ENCODE measurements at regions not wholly inside any gene's neighbourhood (a gene's known extent, or its start where the extent isn't known, plus 50 kb on each side); places are given as distances from the start of the nearest gene placed in this dataset.

DNA sequence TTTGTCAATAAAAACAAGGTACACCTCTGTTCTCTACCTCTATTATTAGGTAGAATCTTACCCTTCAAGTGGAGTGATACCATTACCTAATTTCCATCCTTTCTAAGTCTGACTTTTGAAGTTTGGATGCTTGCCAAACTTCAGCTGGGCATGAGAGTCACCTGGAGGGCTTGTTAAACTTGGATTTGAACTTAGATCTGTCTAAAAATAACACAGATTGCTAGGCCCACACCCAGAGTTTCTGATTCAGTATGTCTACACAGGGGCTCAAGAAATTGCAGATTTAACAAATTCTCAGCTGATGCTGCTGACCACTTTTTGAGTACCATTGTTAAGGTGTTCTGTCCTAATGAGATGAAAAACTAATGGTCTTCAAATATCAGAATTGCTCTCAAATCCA lies 512.2 kb downstream of the LMO7 start:
- TF ChIP-seq, protein P1, sequence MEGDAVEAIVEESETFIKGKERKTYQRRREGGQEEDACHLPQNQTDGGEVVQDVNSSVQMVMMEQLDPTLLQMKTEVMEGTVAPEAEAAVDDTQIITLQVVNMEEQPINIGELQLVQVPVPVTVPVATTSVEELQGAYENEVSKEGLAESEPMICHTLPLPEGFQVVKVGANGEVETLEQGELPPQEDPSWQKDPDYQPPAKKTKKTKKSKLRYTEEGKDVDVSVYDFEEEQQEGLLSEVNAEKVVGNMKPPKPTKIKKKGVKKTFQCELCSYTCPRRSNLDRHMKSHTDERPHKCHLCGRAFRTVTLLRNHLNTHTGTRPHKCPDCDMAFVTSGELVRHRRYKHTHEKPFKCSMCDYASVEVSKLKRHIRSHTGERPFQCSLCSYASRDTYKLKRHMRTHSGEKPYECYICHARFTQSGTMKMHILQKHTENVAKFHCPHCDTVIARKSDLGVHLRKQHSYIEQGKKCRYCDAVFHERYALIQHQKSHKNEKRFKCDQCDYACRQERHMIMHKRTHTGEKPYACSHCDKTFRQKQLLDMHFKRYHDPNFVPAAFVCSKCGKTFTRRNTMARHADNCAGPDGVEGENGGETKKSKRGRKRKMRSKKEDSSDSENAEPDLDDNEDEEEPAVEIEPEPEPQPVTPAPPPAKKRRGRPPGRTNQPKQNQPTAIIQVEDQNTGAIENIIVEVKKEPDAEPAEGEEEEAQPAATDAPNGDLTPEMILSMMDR (IDR thresholded peaks at IDR 0.05): no peak
- intact Hi-C loops (cut with DNase I): no loop called here
- no peak for FAIRE-seq

DNA sequence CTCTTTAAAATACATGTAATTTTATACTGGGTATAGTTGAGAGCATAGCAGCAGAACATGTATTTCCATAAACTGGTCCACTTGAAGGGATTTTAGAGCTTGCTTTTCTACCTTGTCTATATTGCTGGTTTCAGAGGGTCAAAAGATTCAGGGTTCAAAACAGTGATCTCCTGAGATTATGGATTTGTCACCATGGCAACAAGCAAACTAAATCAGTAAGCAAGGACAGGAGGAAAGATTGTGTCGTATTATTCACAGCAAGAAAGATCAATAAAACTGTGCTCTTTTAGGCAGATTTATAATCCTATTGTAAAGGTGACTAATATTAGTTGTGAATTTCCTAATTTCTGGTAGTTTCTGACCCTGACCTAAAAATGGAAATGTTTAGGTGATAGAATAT lies 496.4 kb downstream of the LMO7 start:
- no peak for DNase-seq
- 24 to 30% methylated on average over 1 of the region's 1 CpG for WGBS, 2 donors
- Histone ChIP-seq H3K27me3 (no peaks in the 10 kb centered on the region), H3K36me3 (no peaks in the 10 kb centered on the region), H3K4me1 (no peaks in the 10 kb centered on the region), H3K4me3 (no peak overlapping the region), H3K27ac (no peak overlapping the region), H3K9me3 (no peaks in the 10 kb centered on the region)
- intact Hi-C loops (cut with DNase I): no loop called here
- TF ChIP-seq, protein P1 (IDR thresholded peaks at IDR 0.05): no peak
- ATAC-seq: no peak
- no peak for FAIRE-seq

More for the DNA sequence above, 512.2 kb downstream of the LMO7 start:
- no peak for DNase-seq
- H3K27me3 ChIP-seq: no peaks in the 10 kb centered on the region
- H3K27ac ChIP-seq: no peak overlapping the region
- no peaks in the 10 kb centered on the region for H3K4me1 ChIP-seq
- H3K36me3 ChIP-seq: no peaks in the 10 kb centered on the region
- no peaks in the 10 kb centered on the region for H3K9me3 ChIP-seq
- ATAC-seq: no peak
- H3K4me3 ChIP-seq: no peak overlapping the region

DNA sequence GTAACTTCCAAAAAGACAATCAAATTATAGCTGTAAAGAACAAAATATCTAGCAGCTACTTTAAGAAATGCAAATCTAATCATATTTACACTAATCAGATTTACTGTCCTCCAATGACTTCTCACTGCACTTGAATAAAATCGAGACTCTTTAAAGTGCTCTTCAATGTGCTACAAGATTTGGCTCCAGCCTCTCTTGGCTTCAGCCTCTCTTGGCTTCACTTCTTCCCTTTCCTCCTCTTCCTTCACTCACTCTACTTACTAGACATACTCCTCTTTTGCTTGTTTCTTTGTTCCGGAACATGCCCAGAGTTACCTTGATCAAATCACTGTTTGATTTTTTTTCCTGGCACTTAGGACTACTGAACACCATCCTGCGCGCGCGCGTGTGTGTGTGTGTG lies 495.4 kb downstream of the LMO7 start:
- no peaks in the 10 kb centered on the region for H3K4me1 ChIP-seq
- no peak for DNase-seq
- ATAC-seq: no peak
- H3K36me3 ChIP-seq: no peaks in the 10 kb centered on the region
- no peaks in the 10 kb centered on the region for H3K9me3 ChIP-seq
- H3K27me3 ChIP-seq: no peaks in the 10 kb centered on the region
- 52 to 70% methylated on average over 7 of the region's 7 CpGs for WGBS, 2 donors
- FAIRE-seq: no peak
- no peak overlapping the region for H3K4me3 ChIP-seq
- H3K27ac ChIP-seq: no peak overlapping the region
- TF ChIP-seq, protein P1 (IDR thresholded peaks at IDR 0.05): no peak
- intact Hi-C loops (cut with DNase I): no loop called here

DNA sequence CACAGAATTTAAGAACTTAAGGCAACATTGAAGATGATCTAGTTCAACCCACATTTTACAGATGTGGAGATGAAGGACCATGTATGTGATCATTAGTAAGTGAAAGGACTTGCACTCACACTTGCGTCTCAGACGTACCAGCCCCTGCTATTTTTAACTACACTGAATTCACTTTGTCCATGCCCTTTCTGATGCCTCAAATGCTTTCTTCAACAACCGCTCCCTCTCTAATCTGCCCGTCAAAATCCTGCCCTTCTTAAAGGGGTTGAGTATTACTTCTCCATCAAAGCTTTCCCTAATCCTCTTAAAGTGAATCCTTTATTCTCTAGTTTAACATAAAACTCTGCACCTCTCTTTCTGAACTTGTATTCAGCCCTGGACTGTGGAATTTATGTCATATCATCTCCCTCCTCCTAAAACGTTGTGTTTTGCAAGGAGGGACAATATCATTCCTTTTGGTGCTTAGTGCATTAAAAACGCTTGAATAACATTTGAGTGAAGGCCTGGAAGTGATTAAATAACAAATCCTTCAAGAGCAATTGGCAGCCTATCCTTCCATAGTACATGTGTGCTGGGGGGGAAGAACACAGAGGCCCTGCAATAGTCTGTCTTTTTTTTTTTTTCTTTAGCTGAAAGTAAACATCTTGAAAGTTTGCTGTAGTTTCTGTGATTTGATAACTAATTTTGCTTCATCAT lies 493.3 kb downstream of the LMO7 start:
- TF ChIP-seq, protein P1 (IDR thresholded peaks at IDR 0.05): no peak
- H3K4me3 ChIP-seq: no peak overlapping the region
- no peaks in the 10 kb centered on the region for H3K9me3 ChIP-seq
- WGBS, 2 donors: 68 to 75% methylated on average over 6 of the region's 6 CpGs
- DNase-seq: no peak
- no peaks in the 10 kb centered on the region for H3K27me3 ChIP-seq
- no peak for FAIRE-seq
- intact Hi-C loops (cut with DNase I): no loop called here
- H3K27ac ChIP-seq: no peak overlapping the region
- H3K4me1 ChIP-seq: no peaks in the 10 kb centered on the region
- no peaks in the 10 kb centered on the region for H3K36me3 ChIP-seq
- no peak for ATAC-seq

DNA sequence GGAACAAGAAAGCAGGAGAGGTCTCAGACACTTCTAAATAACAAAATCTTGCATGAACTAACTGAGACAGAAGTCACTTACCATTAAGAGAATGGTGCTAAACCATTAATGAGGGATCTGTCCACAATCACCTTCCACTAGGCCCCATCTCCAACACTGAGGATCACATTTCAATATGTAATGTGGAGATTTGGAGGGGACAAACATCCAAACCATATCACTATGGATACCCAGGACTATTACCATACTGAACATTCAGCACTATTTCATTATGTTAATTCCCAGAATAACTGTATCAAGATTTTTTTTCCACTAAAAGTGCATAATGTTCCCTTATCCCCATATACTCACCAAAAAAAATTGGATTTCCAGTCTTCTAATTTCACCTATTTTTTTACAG lies 491.8 kb downstream of the LMO7 start:
- ATAC-seq (no peak), DNase-seq (no peak), FAIRE-seq (no peak)
- H3K36me3 ChIP-seq: no peaks in the 10 kb centered on the region
- no peak overlapping the region for H3K27ac ChIP-seq
- no peaks in the 10 kb centered on the region for H3K9me3 ChIP-seq
- H3K4me3 ChIP-seq: no peak overlapping the region
- H3K27me3 ChIP-seq: no peaks in the 10 kb centered on the region
- H3K4me1 ChIP-seq: no peaks in the 10 kb centered on the region
- intact Hi-C loops (cut with DNase I): no loop called here
- TF ChIP-seq, protein P1 (IDR thresholded peaks at IDR 0.05): no peak
